HEK293 (cell line): ENCODE measurements at regions not wholly inside any gene's neighbourhood (a gene's known extent, or its start where the extent isn't known, plus 50 kb on each side); places are given as distances from the start of the nearest gene placed in this dataset.
A peak's percentile ranks its signal among the peaks of the same experiment; 100 is the strongest.
"Not testable (repeated sequence)": the region's sequence is repeated elsewhere in the genome, so short reads cannot be mapped to it uniquely, and the experiment has no call there.

Experiments used
- CTCF ChIA-PET: fragments of 350-600 bp; formaldehyde crosslinking; extraction: SDS; loops from one replicate; lab custom pipeline; 2021; ENCODE audit warnings: antibody characterized with exemption; lab: Yijun Ruan, JAX
- POLR2A ChIA-PET: fragments of 300-600 bp; formaldehyde crosslinking; extraction: SDS; loops from one replicate; lab custom pipeline; 2020; ENCODE audit warnings: antibody characterized with exemption, inconsistent platforms; lab: Yijun Ruan, JAX
- H3K27ac ChIP-seq: fragments of 200-500 bp; sonication (Bioruptor generic); 2 replicates; pipeline ENCODE4 v1.5.1; 2014; ENCODE audit warnings: low read depth, low read length, control low read depth, inconsistent platforms; ENCODE audit errors: extremely low read depth
- H3K36me3 ChIP-seq, 2 experiments: fragments of 200-500 bp in 1 of 2; sonication (Bioruptor generic) in 1 of 2; 1 replicate in 1 of 2; 2 replicates in 1 of 2; pipeline ENCODE4 v1.5.1; 2014 to 2017; ENCODE audit warnings: inconsistent platforms in 2 of 2, low read length in 2 of 2; ENCODE audit not compliant: control insufficient read depth in 2 of 2, insufficient read depth in 1 of 2
- H3K4me1 ChIP-seq: fragments of 200-500 bp; sonication (Bioruptor generic); 2 replicates; pipeline ENCODE4 v1.5.1; 2014; ENCODE audit warnings: mild to moderate bottlenecking, low read length, inconsistent platforms; ENCODE audit not compliant: control insufficient read depth, insufficient read depth
- H3K4me3 ChIP-seq: 2 replicates; pipeline ENCODE4 v1.5.1; 2011; ENCODE audit warnings: low read depth, mild to moderate bottlenecking, control low read depth, low read length, moderate library complexity
- H3K9me3 ChIP-seq: fragments of 200-500 bp; sonication (Bioruptor generic); 2 replicates; pipeline ENCODE4 v1.5.1; 2014; ENCODE audit warnings: low read depth, low read length, inconsistent platforms; ENCODE audit not compliant: control insufficient read depth, insufficient read depth
- MYNN ChIP-seq: fragments of 450-650 bp; formaldehyde crosslinking; IDR thresholded peaks from 2 replicates; pipeline ENCODE4 v1.5.1; 2016; ENCODE audit warnings: missing biosample characterization, missing genetic modification characterization, borderline replicate concordance
- ZNF121 ChIP-seq: fragments of 450-650 bp; formaldehyde crosslinking; IDR thresholded peaks from 2 replicates; pipeline ENCODE4 v1.5.1; 2016; ENCODE audit warnings: missing biosample characterization, missing genetic modification characterization
- ZNF132 ChIP-seq: fragments of 450-650 bp; formaldehyde crosslinking; IDR thresholded peaks from 2 replicates; pipeline ENCODE4 v1.5.1; 2017; ENCODE audit warnings: missing biosample characterization, missing genetic modification characterization, borderline replicate concordance
- ZNF146 ChIP-seq: fragments of 450-650 bp; formaldehyde crosslinking; IDR thresholded peaks from 2 replicates; pipeline ENCODE4 v1.5.1; 2016; ENCODE audit warnings: missing biosample characterization, missing genetic modification characterization
- ZNF157 ChIP-seq: fragments of 450-650 bp; formaldehyde crosslinking; IDR thresholded peaks from 2 replicates; pipeline ENCODE4 v1.5.1; 2016; ENCODE audit warnings: missing biosample characterization, missing genetic modification characterization
- ZNF248 ChIP-seq: fragments of 450-650 bp; formaldehyde crosslinking; IDR thresholded peaks from 2 replicates; pipeline ENCODE4 v1.5.1; 2017; ENCODE audit warnings: missing biosample characterization, missing genetic modification characterization
- ZNF274 ChIP-seq, 2 experiments: fragments of 200-500 bp in 1 of 2; fragments of 450-650 bp in 1 of 2; sonication (Bioruptor generic) in 1 of 2; formaldehyde crosslinking in 1 of 2; IDR thresholded peaks; 2 replicates each; pipeline versions ENCODE4 v1.5.1 to v1.6.1; 2014 to 2016; ENCODE audit warnings: borderline replicate concordance in 1 of 2, inconsistent platforms in 1 of 2, low read length in 1 of 2, missing biosample characterization in 1 of 2, missing genetic modification characterization in 1 of 2
- ZNF350 ChIP-seq: fragments of 450-650 bp; formaldehyde crosslinking; IDR thresholded peaks from 2 replicates; pipeline ENCODE4 v1.5.0; 2017; ENCODE audit warnings: missing biosample characterization, mild to moderate bottlenecking, missing genetic modification characterization
- ZNF433 ChIP-seq: fragments of 450-650 bp; formaldehyde crosslinking; IDR thresholded peaks from 2 replicates; pipeline ENCODE4 v1.5.1; 2016; ENCODE audit warnings: missing biosample characterization, missing genetic modification characterization, low read depth
- ZNF510 ChIP-seq: fragments of 450-650 bp; formaldehyde crosslinking; IDR thresholded peaks from 2 replicates; pipeline ENCODE4 v1.5.1; 2018; ENCODE audit warnings: mild to moderate bottlenecking, missing genetic modification characterization, missing biosample characterization; ENCODE audit not compliant: insufficient replicate concordance
- ZNF558 ChIP-seq: fragments of 450-650 bp; formaldehyde crosslinking; IDR thresholded peaks from 2 replicates; pipeline ENCODE4 v1.5.1; 2016; ENCODE audit warnings: missing biosample characterization, missing genetic modification characterization
- ZNF600 ChIP-seq: fragments of 450-650 bp; formaldehyde crosslinking; IDR thresholded peaks from 2 replicates; pipeline ENCODE4 v1.5.1; 2016; ENCODE audit warnings: missing biosample characterization, missing genetic modification characterization
- ZNF707 ChIP-seq: fragments of 450-650 bp; formaldehyde crosslinking; IDR thresholded peaks from 2 replicates; pipeline ENCODE4 v1.5.1; 2016; ENCODE audit warnings: missing biosample characterization, missing genetic modification characterization
- TF ChIP-seq, protein P1 (sequence below): fragments of 450-650 bp; formaldehyde crosslinking; IDR thresholded peaks from 2 replicates; pipeline ENCODE4 v1.5.1; 2016; ENCODE audit warnings: missing biosample characterization, missing genetic modification characterization
- TF ChIP-seq, protein P2 (sequence below): fragments of 450-650 bp; formaldehyde crosslinking; IDR thresholded peaks from 2 replicates; pipeline ENCODE4 v1.5.1; 2016; ENCODE audit warnings: missing biosample characterization, missing genetic modification characterization, borderline replicate concordance
- TF ChIP-seq, protein P3 (sequence below): fragments of 450-650 bp; formaldehyde crosslinking; IDR thresholded peaks from 2 replicates; pipeline ENCODE4 v1.5.1; 2016; ENCODE audit warnings: missing biosample characterization, missing genetic modification characterization
- TF ChIP-seq, protein P4 (sequence below): fragments of 450-650 bp; formaldehyde crosslinking; IDR thresholded peaks from 2 replicates; pipeline ENCODE4 v1.5.1; 2016; ENCODE audit warnings: missing biosample characterization, missing genetic modification characterization
- TF ChIP-seq, protein P5 (sequence below): fragments of 450-650 bp; formaldehyde crosslinking; IDR thresholded peaks from 2 replicates; pipeline ENCODE4 v1.5.1; 2016; ENCODE audit warnings: missing biosample characterization, missing genetic modification characterization
- TF ChIP-seq, protein P6 (sequence below): fragments of 450-650 bp; formaldehyde crosslinking; IDR thresholded peaks from 2 replicates; pipeline ENCODE4 v1.5.1; 2016; ENCODE audit warnings: missing biosample characterization, missing genetic modification characterization
- TF ChIP-seq, protein P7 (sequence below): sonication (generic); formaldehyde crosslinking; IDR thresholded peaks from 2 replicates; pipeline ENCODE4 v1.8.1; 2022; ENCODE audit warnings: mild to moderate bottlenecking, moderate library complexity, missing genetic modification reagents

DNA sequence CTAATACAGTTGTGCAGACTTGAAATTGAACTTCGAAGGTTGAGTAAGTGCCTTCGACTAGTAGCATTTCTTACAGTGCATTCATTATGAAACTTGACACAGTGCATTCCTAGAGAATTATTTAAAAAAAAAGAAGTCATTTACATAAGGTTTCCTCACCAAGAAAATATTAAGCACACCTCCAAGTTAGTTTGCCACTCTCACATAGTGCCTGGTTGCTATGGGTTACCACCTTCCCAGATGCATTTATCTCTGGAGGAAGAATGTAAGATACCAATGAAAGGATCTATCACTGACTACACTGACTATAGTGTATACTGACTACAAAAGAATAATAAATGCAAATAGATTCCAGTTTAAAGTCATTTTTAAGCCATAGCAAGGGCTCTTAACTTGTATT is 311.9 kb upstream of the RASGEF1B start (continued):
- TF ChIP-seq ZNF121: no peak
- TF ChIP-seq, protein P1, sequence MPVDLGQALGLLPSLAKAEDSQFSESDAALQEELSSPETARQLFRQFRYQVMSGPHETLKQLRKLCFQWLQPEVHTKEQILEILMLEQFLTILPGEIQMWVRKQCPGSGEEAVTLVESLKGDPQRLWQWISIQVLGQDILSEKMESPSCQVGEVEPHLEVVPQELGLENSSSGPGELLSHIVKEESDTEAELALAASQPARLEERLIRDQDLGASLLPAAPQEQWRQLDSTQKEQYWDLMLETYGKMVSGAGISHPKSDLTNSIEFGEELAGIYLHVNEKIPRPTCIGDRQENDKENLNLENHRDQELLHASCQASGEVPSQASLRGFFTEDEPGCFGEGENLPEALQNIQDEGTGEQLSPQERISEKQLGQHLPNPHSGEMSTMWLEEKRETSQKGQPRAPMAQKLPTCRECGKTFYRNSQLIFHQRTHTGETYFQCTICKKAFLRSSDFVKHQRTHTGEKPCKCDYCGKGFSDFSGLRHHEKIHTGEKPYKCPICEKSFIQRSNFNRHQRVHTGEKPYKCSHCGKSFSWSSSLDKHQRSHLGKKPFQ (tag by site-specific recombination): no peak

DNA sequence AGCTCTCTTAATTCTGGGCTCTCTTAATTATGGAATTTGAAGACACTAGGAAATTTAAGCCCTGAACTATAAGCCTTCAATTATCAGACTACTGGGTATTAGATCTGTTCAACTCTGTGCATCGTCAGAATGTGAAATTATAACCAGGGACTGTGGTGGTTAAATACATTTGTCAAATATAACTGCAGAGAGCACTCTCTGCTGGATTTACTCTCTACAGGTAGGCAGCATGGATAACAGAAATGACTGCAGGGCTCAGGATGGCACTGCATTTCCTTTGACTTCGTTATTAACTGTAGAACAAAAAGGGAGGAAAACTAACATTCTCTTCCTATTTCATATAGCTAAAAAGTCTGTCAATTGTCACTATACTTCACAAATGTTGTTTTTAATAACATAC is 310.1 kb upstream of the RASGEF1B start:
- ChIA-PET CTCF (interaction anchor here (0.6 kb wide), 1 partner anchor 23 kb away, joined by 3 read pairs; no protein-coding TSS in a partner anchor), POLR2A (no interaction called here)
- no peak overlapping the region for H3K4me3 ChIP-seq
- 0 out of 2 replicates have a peak, but pooled peaks cover 4% of the 10 kb centered on the region for H3K4me1 ChIP-seq
- no peak for TF ChIP-seq ZNF707
- no peak for TF ChIP-seq MYNN
- TF ChIP-seq, protein P2, sequence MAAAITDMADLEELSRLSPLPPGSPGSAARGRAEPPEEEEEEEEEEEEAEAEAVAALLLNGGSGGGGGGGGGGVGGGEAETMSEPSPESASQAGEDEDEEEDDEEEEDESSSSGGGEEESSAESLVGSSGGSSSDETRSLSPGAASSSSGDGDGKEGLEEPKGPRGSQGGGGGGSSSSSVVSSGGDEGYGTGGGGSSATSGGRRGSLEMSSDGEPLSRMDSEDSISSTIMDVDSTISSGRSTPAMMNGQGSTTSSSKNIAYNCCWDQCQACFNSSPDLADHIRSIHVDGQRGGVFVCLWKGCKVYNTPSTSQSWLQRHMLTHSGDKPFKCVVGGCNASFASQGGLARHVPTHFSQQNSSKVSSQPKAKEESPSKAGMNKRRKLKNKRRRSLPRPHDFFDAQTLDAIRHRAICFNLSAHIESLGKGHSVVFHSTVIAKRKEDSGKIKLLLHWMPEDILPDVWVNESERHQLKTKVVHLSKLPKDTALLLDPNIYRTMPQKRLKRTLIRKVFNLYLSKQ (tag by site-specific recombination): no peak
- no peak for TF ChIP-seq ZNF558
- no peak for TF ChIP-seq ZNF132
- H3K36me3 ChIP-seq: no peaks in the 10 kb centered on the region
- no peak overlapping the region for H3K27ac ChIP-seq
- no peaks in the 10 kb centered on the region for H3K9me3 ChIP-seq

DNA sequence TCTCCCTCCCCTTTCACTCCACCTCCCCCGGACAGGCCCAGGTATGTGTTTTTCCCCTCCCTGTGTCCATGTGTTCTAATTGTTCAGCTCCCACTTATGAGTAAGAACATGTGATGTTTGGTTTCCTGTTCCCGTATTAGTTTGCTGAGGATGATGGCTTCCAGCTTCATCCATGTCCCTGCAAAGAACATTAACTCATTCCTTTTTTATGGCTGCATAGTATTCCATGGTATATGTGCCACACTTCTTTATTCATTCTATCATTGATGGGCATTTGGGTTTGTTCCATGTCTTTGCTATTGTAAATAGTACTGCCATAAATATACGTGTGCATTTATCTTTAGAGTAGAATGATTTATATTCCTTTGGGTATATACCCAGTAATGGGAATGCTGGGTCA is 306.0 kb upstream of the RASGEF1B start:
- H3K36me3 ChIP-seq, H3K4me3 ChIP-seq, CTCF ChIA-PET, H3K9me3 ChIP-seq, H3K27ac ChIP-seq, H3K4me1 ChIP-seq: not testable (repeated sequence)
- TF ChIP-seq ZNF146 (tag by site-specific recombination): peak; percentile 73
- TF ChIP-seq, protein P3, sequence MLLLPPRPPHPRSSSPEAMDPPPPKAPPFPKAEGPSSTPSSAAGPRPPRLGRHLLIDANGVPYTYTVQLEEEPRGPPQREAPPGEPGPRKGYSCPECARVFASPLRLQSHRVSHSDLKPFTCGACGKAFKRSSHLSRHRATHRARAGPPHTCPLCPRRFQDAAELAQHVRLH: 0 out of 2 replicates have a peak, but pooled peaks have one; percentile 21
- POLR2A ChIA-PET: interaction anchor here (0.6 kb wide), 1 partner anchor 31 kb away, joined by 3 read pairs; no protein-coding TSS in a partner anchor

DNA sequence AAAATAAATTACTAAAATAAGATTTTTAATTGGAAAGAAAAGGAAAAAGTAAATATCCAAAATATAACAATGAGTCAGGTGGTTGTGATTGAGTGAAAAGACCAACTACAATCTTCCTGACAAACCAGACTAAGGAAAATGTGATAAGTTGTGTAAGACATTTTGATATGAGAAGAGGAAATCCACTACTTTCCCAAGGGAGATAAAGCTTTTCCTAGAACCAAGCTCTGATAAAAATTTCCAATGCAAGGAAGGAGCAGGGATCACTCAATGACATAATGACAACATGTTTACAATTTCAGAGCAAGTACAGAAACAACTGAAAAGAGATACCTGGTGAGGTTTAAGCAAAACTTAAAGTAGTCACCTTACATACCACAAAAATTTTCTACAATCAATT is 305.1 kb upstream of the RASGEF1B start:
- Histone ChIP-seq H3K4me3 (no peak overlapping the region), H3K4me1 (no peaks in the 10 kb centered on the region), H3K9me3 (no peaks in the 10 kb centered on the region), H3K36me3 (no peaks in the 10 kb centered on the region), H3K27ac (no peak overlapping the region)
- ChIA-PET CTCF (interaction anchor here (0.9 kb wide), 1 partner anchor 309 kb away, joined by 3 read pairs; no protein-coding TSS in a partner anchor), POLR2A (no interaction called here)
- no peak for TF ChIP-seq ZNF433 (tag by site-specific recombination)
- no peak for TF ChIP-seq ZNF274 (IDR thresholded peaks at IDR 0.05; ENCODE audit: low read length)
- TF ChIP-seq ZNF274 (tag by site-specific recombination; IDR thresholded peaks at IDR 0.05; ENCODE audit: borderline replicate concordance): no peak
- TF ChIP-seq, protein P4, sequence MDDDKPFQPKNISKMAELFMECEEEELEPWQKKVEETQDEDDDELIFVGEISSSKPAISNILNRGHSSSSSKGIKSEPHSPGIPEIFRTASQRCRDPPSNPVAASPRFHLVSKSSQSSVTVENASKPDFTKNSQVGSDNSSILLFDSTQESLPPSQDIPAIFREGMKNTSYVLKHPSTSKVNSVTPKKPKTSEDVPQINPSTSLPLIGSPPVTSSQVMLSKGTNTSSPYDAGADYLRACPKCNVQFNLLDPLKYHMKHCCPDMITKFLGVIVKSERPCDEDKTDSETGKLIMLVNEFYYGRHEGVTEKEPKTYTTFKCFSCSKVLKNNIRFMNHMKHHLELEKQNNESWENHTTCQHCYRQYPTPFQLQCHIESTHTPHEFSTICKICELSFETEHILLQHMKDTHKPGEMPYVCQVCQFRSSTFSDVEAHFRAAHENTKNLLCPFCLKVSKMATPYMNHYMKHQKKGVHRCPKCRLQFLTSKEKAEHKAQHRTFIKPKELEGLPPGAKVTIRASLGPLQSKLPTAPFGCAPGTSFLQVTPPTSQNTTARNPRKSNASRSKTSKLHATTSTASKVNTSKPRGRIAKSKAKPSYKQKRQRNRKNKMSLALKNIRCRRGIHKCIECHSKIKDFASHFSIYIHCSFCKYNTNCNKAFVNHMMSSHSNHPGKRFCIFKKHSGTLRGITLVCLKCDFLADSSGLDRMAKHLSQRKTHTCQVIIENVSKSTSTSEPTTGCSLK: no peak
- TF ChIP-seq, protein P5, sequence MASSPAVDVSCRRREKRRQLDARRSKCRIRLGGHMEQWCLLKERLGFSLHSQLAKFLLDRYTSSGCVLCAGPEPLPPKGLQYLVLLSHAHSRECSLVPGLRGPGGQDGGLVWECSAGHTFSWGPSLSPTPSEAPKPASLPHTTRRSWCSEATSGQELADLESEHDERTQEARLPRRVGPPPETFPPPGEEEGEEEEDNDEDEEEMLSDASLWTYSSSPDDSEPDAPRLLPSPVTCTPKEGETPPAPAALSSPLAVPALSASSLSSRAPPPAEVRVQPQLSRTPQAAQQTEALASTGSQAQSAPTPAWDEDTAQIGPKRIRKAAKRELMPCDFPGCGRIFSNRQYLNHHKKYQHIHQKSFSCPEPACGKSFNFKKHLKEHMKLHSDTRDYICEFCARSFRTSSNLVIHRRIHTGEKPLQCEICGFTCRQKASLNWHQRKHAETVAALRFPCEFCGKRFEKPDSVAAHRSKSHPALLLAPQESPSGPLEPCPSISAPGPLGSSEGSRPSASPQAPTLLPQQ: no peak
- no peak for TF ChIP-seq ZNF248 (tag by site-specific recombination)
- no peak for TF ChIP-seq ZNF157
- TF ChIP-seq, protein P6, sequence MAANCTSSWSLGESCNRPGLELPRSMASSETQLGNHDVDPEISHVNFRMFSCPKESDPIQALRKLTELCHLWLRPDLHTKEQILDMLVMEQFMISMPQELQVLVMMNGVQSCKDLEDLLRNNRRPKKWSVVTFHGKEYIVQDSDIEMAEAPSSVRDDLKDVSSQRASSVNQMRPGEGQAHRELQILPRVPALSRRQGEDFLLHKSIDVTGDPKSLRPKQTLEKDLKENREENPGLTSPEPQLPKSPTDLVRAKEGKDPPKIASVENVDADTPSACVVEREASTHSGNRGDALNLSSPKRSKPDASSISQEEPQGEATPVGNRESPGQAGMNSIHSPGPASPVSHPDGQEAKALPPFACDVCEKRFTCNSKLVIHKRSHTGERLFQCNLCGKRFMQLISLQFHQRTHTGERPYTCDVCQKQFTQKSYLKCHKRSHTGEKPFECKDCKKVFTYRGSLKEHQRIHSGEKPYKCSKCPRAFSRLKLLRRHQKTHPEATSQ (tag by site-specific recombination): no peak
- TF ChIP-seq ZNF350 (tag by site-specific recombination): no peak
- no peak for TF ChIP-seq ZNF510
- TF ChIP-seq, protein P7, sequence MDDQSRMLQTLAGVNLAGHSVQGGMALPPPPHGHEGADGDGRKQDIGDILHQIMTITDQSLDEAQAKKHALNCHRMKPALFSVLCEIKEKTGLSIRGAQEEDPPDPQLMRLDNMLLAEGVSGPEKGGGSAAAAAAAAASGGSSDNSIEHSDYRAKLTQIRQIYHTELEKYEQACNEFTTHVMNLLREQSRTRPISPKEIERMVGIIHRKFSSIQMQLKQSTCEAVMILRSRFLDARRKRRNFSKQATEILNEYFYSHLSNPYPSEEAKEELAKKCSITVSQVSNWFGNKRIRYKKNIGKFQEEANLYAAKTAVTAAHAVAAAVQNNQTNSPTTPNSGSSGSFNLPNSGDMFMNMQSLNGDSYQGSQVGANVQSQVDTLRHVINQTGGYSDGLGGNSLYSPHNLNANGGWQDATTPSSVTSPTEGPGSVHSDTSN (CRISPR knock-in tag): no peak
- TF ChIP-seq ZNF600 (tag by site-specific recombination): no peak
